ENCODE measurements at regions not wholly inside any gene's neighbourhood (a gene's known extent, or its start where the extent isn't known, plus 50 kb on each side); places are given as distances from the start of the nearest gene placed in this dataset.

DNA sequence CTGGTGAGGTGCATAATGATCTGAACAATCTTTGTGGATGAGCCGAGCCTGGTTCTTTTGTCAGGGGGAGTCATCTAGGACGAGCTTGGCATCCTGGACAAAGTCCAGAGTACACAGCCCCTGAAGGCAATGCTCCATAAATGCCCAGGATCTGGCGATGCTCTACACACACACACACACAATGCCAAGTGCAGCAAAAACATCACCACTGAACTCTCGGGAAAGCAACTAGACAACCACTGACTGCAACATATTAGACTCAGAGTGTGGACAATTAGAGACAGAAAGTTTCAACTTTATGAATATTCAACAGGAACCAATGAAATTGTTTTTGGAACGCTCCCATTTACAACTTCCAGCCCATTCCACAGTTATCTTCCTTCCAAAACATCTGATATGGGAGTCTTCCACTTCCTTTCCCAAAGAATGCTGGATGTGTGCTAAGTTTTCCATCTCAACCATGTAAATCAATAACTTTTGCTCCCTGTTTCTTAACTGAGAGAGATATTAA is 227.6 kb upstream of the ANKRD55 start:
- no peak for TF ChIP-seq GABPA (IDR thresholded peaks at IDR 0.05; ENCODE audit: low read depth)
- no peak for TF ChIP-seq REST (IDR thresholded peaks at IDR 0.05; ENCODE audit: insufficient replicate concordance, low read depth)
- TF ChIP-seq CTCF (IDR thresholded peaks at IDR 0.05; ENCODE audit: insufficient read depth, low read length) = no peak
- TF ChIP-seq SPI1 (IDR thresholded peaks at IDR 0.05; ENCODE audit: borderline replicate concordance, low read depth) = no peak
- no peak for TF ChIP-seq POLR2AphosphoS5 (IDR thresholded peaks at IDR 0.05; ENCODE audit: low read depth)
- Histone ChIP-seq H3K27me3 (ENCODE audit: insufficient read depth, poor library complexity, severe bottlenecking) (no peaks in the 10 kb centered on the region), H3K4me3 (replicated peaks; ENCODE audit: insufficient read depth, low read length) (no peak overlapping the region), H3K27ac (replicated peaks) (no peak overlapping the region)
- DNase-seq (ENCODE audit: low read depth in 1 of 2, low spot score in 1 of 2) = no peak

DNA sequence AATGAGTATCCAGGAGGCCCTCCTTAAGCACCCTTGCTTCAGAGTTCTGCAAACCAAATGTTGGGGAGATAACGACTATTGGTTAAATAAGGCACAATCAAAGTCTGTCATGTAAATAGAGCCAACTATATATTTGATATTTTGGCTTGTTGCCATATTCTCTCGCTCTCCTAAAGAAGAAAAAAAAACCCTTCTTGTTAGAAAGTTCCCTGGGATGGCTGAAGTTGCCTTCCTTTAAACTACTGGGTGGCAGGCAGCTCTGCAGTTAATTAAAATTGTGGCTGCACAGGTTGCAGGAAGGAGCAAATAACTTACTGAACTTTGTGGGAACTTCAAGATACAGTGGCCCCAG is 227.0 kb upstream of the ANKRD55 start:
- H3K27me3 ChIP-seq (ENCODE audit: insufficient read depth, poor library complexity, severe bottlenecking) = no peaks in the 10 kb centered on the region
- no peak for TF ChIP-seq REST (IDR thresholded peaks at IDR 0.05; ENCODE audit: insufficient replicate concordance, low read depth)
- TF ChIP-seq GABPA (IDR thresholded peaks at IDR 0.05; ENCODE audit: low read depth) = no peak
- no peak for TF ChIP-seq POLR2AphosphoS5 (IDR thresholded peaks at IDR 0.05; ENCODE audit: low read depth)
- TF ChIP-seq CTCF (IDR thresholded peaks at IDR 0.05; ENCODE audit: insufficient read depth, low read length) = no peak
- no peak overlapping the region for H3K4me3 ChIP-seq (replicated peaks; ENCODE audit: insufficient read depth, low read length)
- no peak overlapping the region for H3K27ac ChIP-seq (replicated peaks)
- no peak for DNase-seq (ENCODE audit: low read depth in 1 of 2, low spot score in 1 of 2)

GRCh38 chr5:56459394-56460194 is 226.5 kb upstream of the ANKRD55 start:
- no peaks in the 10 kb centered on the region for H3K27me3 ChIP-seq (ENCODE audit: insufficient read depth, poor library complexity, severe bottlenecking)
- H3K27ac ChIP-seq (replicated peaks) = no peak overlapping the region
- no peak for DNase-seq (ENCODE audit: low read depth in 1 of 2, low spot score in 1 of 2)
- no peak overlapping the region for H3K4me3 ChIP-seq (replicated peaks; ENCODE audit: insufficient read depth, low read length)
- TF ChIP-seq POLR2AphosphoS5 (IDR thresholded peaks at IDR 0.05; ENCODE audit: low read depth) (no peak), CTCF (IDR thresholded peaks at IDR 0.05; ENCODE audit: insufficient read depth, low read length) (no peak), SPI1 (IDR thresholded peaks at IDR 0.05; ENCODE audit: borderline replicate concordance, low read depth) (no peak), REST (IDR thresholded peaks at IDR 0.05; ENCODE audit: insufficient replicate concordance, low read depth) (no peak), GABPA (IDR thresholded peaks at IDR 0.05; ENCODE audit: low read depth) (no peak)

Measured in HL-60 (cell line).